H9 (cell line): ENCODE measurements at regions not wholly inside any gene's neighbourhood (a gene's known extent, or its start where the extent isn't known, plus 50 kb on each side); places are given as distances from the start of the nearest gene placed in this dataset.

Experiments used
- DNase-seq: peaks from one replicate; pipeline ENCODE4 v3.0.0-alpha.2; 2017
- H2AFZ ChIP-seq: one replicate; pipeline ENCODE4 v1.6.1; 2013; ENCODE audit warnings: mild to moderate bottlenecking, low read length, control low read depth, moderate library complexity
- H2AK5ac ChIP-seq: 2 replicates; pipeline ENCODE4 v1.6.1; 2013; ENCODE audit warnings: low read length, control low read depth, mixed read lengths; ENCODE audit not compliant: insufficient read length
- H2BK120ac ChIP-seq: one replicate; pipeline ENCODE4 v1.6.1; 2013; ENCODE audit warnings: low read depth, mild to moderate bottlenecking, low read length, control low read depth, inconsistent platforms; ENCODE audit not compliant: poor library complexity, severe bottlenecking
- H2BK12ac ChIP-seq: 2 replicates; pipeline ENCODE4 v1.6.1; 2013; ENCODE audit warnings: low read length, control low read depth, mixed read lengths, low read depth; ENCODE audit not compliant: insufficient read length
- H2BK15ac ChIP-seq: 2 replicates; pipeline ENCODE4 v1.6.1; 2013; ENCODE audit warnings: low read depth, low read length, control low read depth
- H2BK20ac ChIP-seq: one replicate; pipeline ENCODE4 v1.6.1; 2013; ENCODE audit warnings: low read depth, mild to moderate bottlenecking, low read length, control low read depth, inconsistent platforms; ENCODE audit not compliant: poor library complexity, severe bottlenecking
- H2BK5ac ChIP-seq: 2 replicates; pipeline ENCODE4 v1.6.1; 2013; ENCODE audit warnings: low read length, control low read depth, mixed read lengths; ENCODE audit not compliant: insufficient read length
- H3K14ac ChIP-seq: 2 replicates; pipeline ENCODE4 v1.6.1; 2013; ENCODE audit warnings: low read length, control low read depth; ENCODE audit not compliant: insufficient read depth
- H3K18ac ChIP-seq: 2 replicates; pipeline ENCODE4 v1.6.1; 2013; ENCODE audit warnings: low read depth, mild to moderate bottlenecking, mixed read lengths, low read length, control low read depth; ENCODE audit not compliant: insufficient read length
- H3K23ac ChIP-seq: 2 replicates; pipeline ENCODE4 v1.6.1; 2013; ENCODE audit warnings: low read length, control low read depth, mixed read lengths, low read depth; ENCODE audit not compliant: insufficient read length
- H3K23me2 ChIP-seq: 2 replicates; pipeline ENCODE4 v1.6.1; 2013; ENCODE audit warnings: low read depth, mild to moderate bottlenecking, mixed read lengths, low read length, control low read depth; ENCODE audit not compliant: insufficient read length, poor library complexity, severe bottlenecking
- H3K27ac ChIP-seq: 2 replicates; pipeline ENCODE4 v1.5.1; 2013; ENCODE audit warnings: low read length, control low read depth, mixed read lengths, low read depth; ENCODE audit not compliant: insufficient read length
- H3K27me3 ChIP-seq: 2 replicates; pipeline ENCODE4 v1.6.1; 2013; ENCODE audit warnings: low read length, control low read depth, inconsistent platforms; ENCODE audit not compliant: insufficient read depth
- H3K4ac ChIP-seq: 2 replicates; pipeline ENCODE4 v1.6.1; 2013; ENCODE audit warnings: low read depth, mild to moderate bottlenecking, control low read depth, inconsistent platforms, low read length, moderate library complexity
- H3K4me1 ChIP-seq: 2 replicates; pipeline ENCODE4 v1.6.1; 2013; ENCODE audit warnings: low read length, control low read depth, inconsistent platforms; ENCODE audit not compliant: insufficient read depth
- H3K4me2 ChIP-seq: 2 replicates; pipeline ENCODE4 v1.6.1; 2013; ENCODE audit warnings: low read length, control low read depth, mixed read lengths; ENCODE audit not compliant: insufficient read length, insufficient read depth
- H3K56ac ChIP-seq: 2 replicates; pipeline ENCODE4 v1.6.1; 2013; ENCODE audit warnings: low read depth, mild to moderate bottlenecking, mixed read lengths, low read length, control low read depth; ENCODE audit not compliant: insufficient read length
- H3K79me1 ChIP-seq: 2 replicates; pipeline ENCODE4 v1.6.1; 2013; ENCODE audit warnings: low read depth, mild to moderate bottlenecking, moderate library complexity, low read length, control low read depth, inconsistent platforms; ENCODE audit not compliant: insufficient read depth, poor library complexity, severe bottlenecking
- H3K79me2 ChIP-seq: 2 replicates; pipeline ENCODE4 v1.6.1; 2013; ENCODE audit warnings: low read length, control low read depth, inconsistent platforms; ENCODE audit not compliant: insufficient read depth
- H3K9ac ChIP-seq: 2 replicates; pipeline ENCODE4 v1.6.1; 2013; ENCODE audit warnings: low read length, control low read depth, mixed read lengths; ENCODE audit not compliant: insufficient read length; ENCODE audit errors: extremely low read depth
- H3K9me3 ChIP-seq: one replicate; pipeline ENCODE4 v1.6.1; 2013; ENCODE audit warnings: low read depth, low read length, inconsistent platforms; ENCODE audit not compliant: control insufficient read depth
- H3T11ph ChIP-seq: one replicate; pipeline ENCODE4 v1.6.1; 2013; ENCODE audit warnings: mild to moderate bottlenecking, low read length, control low read depth, inconsistent platforms
- H4K20me1 ChIP-seq: one replicate; pipeline ENCODE4 v1.6.1; 2013; ENCODE audit not compliant: control insufficient read depth, insufficient read length, insufficient read depth
- H4K5ac ChIP-seq: 2 replicates; pipeline ENCODE4 v1.6.1; 2013; ENCODE audit warnings: low read depth, mild to moderate bottlenecking, mixed read lengths, low read length, control low read depth; ENCODE audit not compliant: insufficient read length
- H4K8ac ChIP-seq: replicated peaks from 2 replicates; pipeline ENCODE4 v1.6.1; 2013; ENCODE audit warnings: low read length, control low read depth, mixed read lengths, low read depth; ENCODE audit not compliant: insufficient read length
- H4K91ac ChIP-seq: 2 replicates; pipeline ENCODE4 v1.6.1; 2013; ENCODE audit warnings: low read depth, mild to moderate bottlenecking, moderate library complexity, mixed read lengths, low read length, control low read depth; ENCODE audit not compliant: insufficient read length
- H3K27ac Mint-ChIP-seq, 3 experiments: 2 replicates in 2 of 3; 3 replicates in 1 of 3; pipeline ENCODE4 v1.8.0; 2020 to 2021; ENCODE audit warnings: mixed read lengths in 3 of 3, mild to moderate bottlenecking in 1 of 3, moderate library complexity in 1 of 3
- H3K27me3 Mint-ChIP-seq: 2 replicates; pipeline ENCODE4 v1.8.0; 2021; ENCODE audit warnings: low read depth, mild to moderate bottlenecking, moderate library complexity, mixed read lengths
- H3K36me3 Mint-ChIP-seq, 3 experiments: 2 replicates in 2 of 3; 3 replicates in 1 of 3; pipeline ENCODE4 v1.8.0; 2020 to 2021; ENCODE audit warnings: low read depth in 3 of 3, mixed read lengths in 3 of 3; ENCODE audit not compliant: insufficient read depth in 1 of 3
- H3K4me1 Mint-ChIP-seq, 2 experiments: 2 replicates each; pipeline ENCODE4 v1.8.0; 2020; ENCODE audit warnings: mixed read lengths in 2 of 2
- H3K4me3 Mint-ChIP-seq, 2 experiments: 2 replicates in 1 of 2; 3 replicates in 1 of 2; pipeline ENCODE4 v1.8.0; 2020 to 2021; ENCODE audit warnings: mild to moderate bottlenecking in 2 of 2, mixed read lengths in 2 of 2, moderate library complexity in 1 of 2
- H3K9me3 Mint-ChIP-seq, 2 experiments: 2 replicates in 1 of 2; 3 replicates in 1 of 2; pipeline ENCODE4 v1.8.0; 2020; ENCODE audit warnings: mild to moderate bottlenecking in 2 of 2, mixed read lengths in 2 of 2, moderate library complexity in 1 of 2
- CTCF ChIP-seq: fragments of 200-600 bp; sonication (generic); conservative IDR thresholded peaks from 3 replicates; pipeline ENCODE4 v1.8.0; 2021; ENCODE audit warnings: antibody characterized with exemption, mild to moderate bottlenecking
- WGBS: extraction: QIAGEN DNeasy Blood & Tissue Kit; methylation state at CpG from one replicate; pipeline ENCODE4 v1.1.7; 2013; ENCODE audit warnings: missing lambda C conversion rate, low lambda C conversion rate, mixed read lengths; ENCODE audit not compliant: insufficient read length; ENCODE audit errors: extremely low coverage; 5-methylcytosine and 5-hydroxymethylcytosine counted together

GRCh38 chr14:101069228-101069549 is 165.7 kb upstream of the RTL1 start:
- H3K27ac Mint-ChIP-seq = no peak overlapping the region
- Histone ChIP-seq H3K4me2 (no peak overlapping the region), H2BK12ac (no peak overlapping the region), H3K79me2 (no peaks in the 10 kb centered on the region), H3K27me3 (no peaks in the 10 kb centered on the region), H3K9me3 (no peaks in the 10 kb centered on the region), H2BK5ac (no peak overlapping the region), H2BK120ac (no peak overlapping the region), H2BK15ac (no peak overlapping the region), H3K14ac (no peak overlapping the region), H3K4ac (no peak overlapping the region), H2BK20ac (no peak overlapping the region), H3T11ph (no peak overlapping the region), H3K79me1 (no peaks in the 10 kb centered on the region), H3K23me2 (no peaks in the 10 kb centered on the region), H4K91ac (no peak overlapping the region), H3K56ac (no peak overlapping the region), H2AFZ (no peak overlapping the region), H3K27ac (no peak overlapping the region), H3K9ac (no peak overlapping the region), H4K8ac (no peak overlapping the region), H3K23ac (no peak overlapping the region), H3K18ac (no peak overlapping the region), H4K5ac (no peak overlapping the region), H3K4me1 (peaks cover 3% of the 10 kb centered on the region; the same call in 1 of the 2 replicates), H4K20me1 (no peaks in the 10 kb centered on the region), H2AK5ac (no peak overlapping the region)
- no peak for DNase-seq
- TF ChIP-seq CTCF = no peak
- peaks cover 13 to 21% of the 10 kb centered on the region in 2 experiments for H3K4me1 Mint-ChIP-seq
- H3K9me3 Mint-ChIP-seq = peaks cover 0 to 3% of the 10 kb centered on the region in 2 experiments; a peak in 1 of 5 replicates
- no CpG with 5 or more reads among the region's 8 CpGs for WGBS
- H3K27me3 Mint-ChIP-seq = peaks cover 9% of the 10 kb centered on the region
- H3K36me3 Mint-ChIP-seq = no peaks in the 10 kb centered on the region; a peak in 1 of 7 replicates
- no peak overlapping the region; a peak in 1 of 5 replicates for H3K4me3 Mint-ChIP-seq
